H9 (cell line): ENCODE measurements at regions not wholly inside any gene's neighbourhood (a gene's known extent, or its start where the extent isn't known, plus 50 kb on each side); places are given as distances from the start of the nearest gene placed in this dataset.

ENCODE experiments used
- DNase-seq: peaks from one replicate; pipeline ENCODE4 v3.0.0-alpha.2; 2017
- H2AFZ ChIP-seq: one replicate; pipeline ENCODE4 v1.6.1; 2013; ENCODE audit warnings: mild to moderate bottlenecking, low read length, control low read depth, moderate library complexity
- H2AK5ac ChIP-seq: 2 replicates; pipeline ENCODE4 v1.6.1; 2013; ENCODE audit warnings: low read length, control low read depth, mixed read lengths; ENCODE audit not compliant: insufficient read length
- H2BK120ac ChIP-seq: one replicate; pipeline ENCODE4 v1.6.1; 2013; ENCODE audit warnings: low read depth, mild to moderate bottlenecking, low read length, control low read depth, inconsistent platforms; ENCODE audit not compliant: poor library complexity, severe bottlenecking
- H2BK12ac ChIP-seq: 2 replicates; pipeline ENCODE4 v1.6.1; 2013; ENCODE audit warnings: low read length, control low read depth, mixed read lengths, low read depth; ENCODE audit not compliant: insufficient read length
- H2BK15ac ChIP-seq: 2 replicates; pipeline ENCODE4 v1.6.1; 2013; ENCODE audit warnings: low read depth, low read length, control low read depth
- H2BK20ac ChIP-seq: one replicate; pipeline ENCODE4 v1.6.1; 2013; ENCODE audit warnings: low read depth, mild to moderate bottlenecking, low read length, control low read depth, inconsistent platforms; ENCODE audit not compliant: poor library complexity, severe bottlenecking
- H2BK5ac ChIP-seq: 2 replicates; pipeline ENCODE4 v1.6.1; 2013; ENCODE audit warnings: low read length, control low read depth, mixed read lengths; ENCODE audit not compliant: insufficient read length
- H3K14ac ChIP-seq: 2 replicates; pipeline ENCODE4 v1.6.1; 2013; ENCODE audit warnings: low read length, control low read depth; ENCODE audit not compliant: insufficient read depth
- H3K18ac ChIP-seq: 2 replicates; pipeline ENCODE4 v1.6.1; 2013; ENCODE audit warnings: low read depth, mild to moderate bottlenecking, mixed read lengths, low read length, control low read depth; ENCODE audit not compliant: insufficient read length
- H3K23ac ChIP-seq: 2 replicates; pipeline ENCODE4 v1.6.1; 2013; ENCODE audit warnings: low read length, control low read depth, mixed read lengths, low read depth; ENCODE audit not compliant: insufficient read length
- H3K23me2 ChIP-seq: 2 replicates; pipeline ENCODE4 v1.6.1; 2013; ENCODE audit warnings: low read depth, mild to moderate bottlenecking, mixed read lengths, low read length, control low read depth; ENCODE audit not compliant: insufficient read length, poor library complexity, severe bottlenecking
- H3K27ac ChIP-seq: 2 replicates; pipeline ENCODE4 v1.5.1; 2013; ENCODE audit warnings: low read length, control low read depth, mixed read lengths, low read depth; ENCODE audit not compliant: insufficient read length
- H3K27me3 ChIP-seq: 2 replicates; pipeline ENCODE4 v1.6.1; 2013; ENCODE audit warnings: low read length, control low read depth, inconsistent platforms; ENCODE audit not compliant: insufficient read depth
- H3K4ac ChIP-seq: 2 replicates; pipeline ENCODE4 v1.6.1; 2013; ENCODE audit warnings: low read depth, mild to moderate bottlenecking, control low read depth, inconsistent platforms, low read length, moderate library complexity
- H3K4me1 ChIP-seq: 2 replicates; pipeline ENCODE4 v1.6.1; 2013; ENCODE audit warnings: low read length, control low read depth, inconsistent platforms; ENCODE audit not compliant: insufficient read depth
- H3K4me2 ChIP-seq: 2 replicates; pipeline ENCODE4 v1.6.1; 2013; ENCODE audit warnings: low read length, control low read depth, mixed read lengths; ENCODE audit not compliant: insufficient read length, insufficient read depth
- H3K56ac ChIP-seq: 2 replicates; pipeline ENCODE4 v1.6.1; 2013; ENCODE audit warnings: low read depth, mild to moderate bottlenecking, mixed read lengths, low read length, control low read depth; ENCODE audit not compliant: insufficient read length
- H3K79me1 ChIP-seq: 2 replicates; pipeline ENCODE4 v1.6.1; 2013; ENCODE audit warnings: low read depth, mild to moderate bottlenecking, moderate library complexity, low read length, control low read depth, inconsistent platforms; ENCODE audit not compliant: insufficient read depth, poor library complexity, severe bottlenecking
- H3K79me2 ChIP-seq: 2 replicates; pipeline ENCODE4 v1.6.1; 2013; ENCODE audit warnings: low read length, control low read depth, inconsistent platforms; ENCODE audit not compliant: insufficient read depth
- H3K9ac ChIP-seq: 2 replicates; pipeline ENCODE4 v1.6.1; 2013; ENCODE audit warnings: low read length, control low read depth, mixed read lengths; ENCODE audit not compliant: insufficient read length; ENCODE audit errors: extremely low read depth
- H3K9me3 ChIP-seq: one replicate; pipeline ENCODE4 v1.6.1; 2013; ENCODE audit warnings: low read depth, low read length, inconsistent platforms; ENCODE audit not compliant: control insufficient read depth
- H3T11ph ChIP-seq: one replicate; pipeline ENCODE4 v1.6.1; 2013; ENCODE audit warnings: mild to moderate bottlenecking, low read length, control low read depth, inconsistent platforms
- H4K20me1 ChIP-seq: one replicate; pipeline ENCODE4 v1.6.1; 2013; ENCODE audit not compliant: control insufficient read depth, insufficient read length, insufficient read depth
- H4K5ac ChIP-seq: 2 replicates; pipeline ENCODE4 v1.6.1; 2013; ENCODE audit warnings: low read depth, mild to moderate bottlenecking, mixed read lengths, low read length, control low read depth; ENCODE audit not compliant: insufficient read length
- H4K8ac ChIP-seq: replicated peaks from 2 replicates; pipeline ENCODE4 v1.6.1; 2013; ENCODE audit warnings: low read length, control low read depth, mixed read lengths, low read depth; ENCODE audit not compliant: insufficient read length
- H4K91ac ChIP-seq: 2 replicates; pipeline ENCODE4 v1.6.1; 2013; ENCODE audit warnings: low read depth, mild to moderate bottlenecking, moderate library complexity, mixed read lengths, low read length, control low read depth; ENCODE audit not compliant: insufficient read length
- H3K27ac Mint-ChIP-seq, 3 experiments: 2 replicates in 2 of 3; 3 replicates in 1 of 3; pipeline ENCODE4 v1.8.0; 2020 to 2021; ENCODE audit warnings: mixed read lengths in 3 of 3, mild to moderate bottlenecking in 1 of 3, moderate library complexity in 1 of 3
- H3K27me3 Mint-ChIP-seq: 2 replicates; pipeline ENCODE4 v1.8.0; 2021; ENCODE audit warnings: low read depth, mild to moderate bottlenecking, moderate library complexity, mixed read lengths
- H3K36me3 Mint-ChIP-seq, 3 experiments: 2 replicates in 2 of 3; 3 replicates in 1 of 3; pipeline ENCODE4 v1.8.0; 2020 to 2021; ENCODE audit warnings: low read depth in 3 of 3, mixed read lengths in 3 of 3; ENCODE audit not compliant: insufficient read depth in 1 of 3
- H3K4me1 Mint-ChIP-seq, 2 experiments: 2 replicates each; pipeline ENCODE4 v1.8.0; 2020; ENCODE audit warnings: mixed read lengths in 2 of 2
- H3K4me3 Mint-ChIP-seq, 2 experiments: 2 replicates in 1 of 2; 3 replicates in 1 of 2; pipeline ENCODE4 v1.8.0; 2020 to 2021; ENCODE audit warnings: mild to moderate bottlenecking in 2 of 2, mixed read lengths in 2 of 2, moderate library complexity in 1 of 2
- H3K9me3 Mint-ChIP-seq, 2 experiments: 2 replicates in 1 of 2; 3 replicates in 1 of 2; pipeline ENCODE4 v1.8.0; 2020; ENCODE audit warnings: mild to moderate bottlenecking in 2 of 2, mixed read lengths in 2 of 2, moderate library complexity in 1 of 2
- WGBS: extraction: QIAGEN DNeasy Blood & Tissue Kit; methylation state at CpG from one replicate; pipeline ENCODE4 v1.1.7; 2013; ENCODE audit warnings: missing lambda C conversion rate, low lambda C conversion rate, mixed read lengths; ENCODE audit not compliant: insufficient read length; ENCODE audit errors: extremely low coverage; 5-methylcytosine and 5-hydroxymethylcytosine counted together
- TF ChIP-seq, protein P1 (sequence below): fragments of 200-600 bp; sonication (generic); conservative IDR thresholded peaks from 3 replicates; pipeline ENCODE4 v1.8.0; 2021; ENCODE audit warnings: antibody characterized with exemption, mild to moderate bottlenecking

DNA sequence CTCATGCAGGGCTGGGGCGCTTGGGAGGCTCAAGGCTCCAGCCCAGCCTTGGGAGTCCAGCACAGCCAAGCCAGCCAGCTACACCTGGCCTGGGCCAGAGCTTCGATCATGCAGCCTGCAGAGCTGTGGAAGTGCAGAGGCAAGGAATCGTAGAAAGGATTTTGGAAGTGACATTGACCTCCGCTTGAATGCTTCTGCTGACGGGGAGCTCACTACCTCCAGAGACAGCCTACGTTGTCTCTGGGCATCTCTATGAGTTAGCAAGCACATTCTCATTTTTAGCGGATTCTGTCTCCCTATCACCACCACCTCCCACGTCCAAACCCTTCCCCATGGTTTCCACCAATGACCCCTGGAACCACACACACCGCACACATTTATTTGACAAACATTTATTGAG is 88.5 kb downstream of the MICALL2 start:
- no peak overlapping the region for H4K91ac ChIP-seq
- H3K9ac ChIP-seq, result no peak overlapping the region
- no peak overlapping the region for H4K5ac ChIP-seq
- H3K36me3 Mint-ChIP-seq, result peaks cover 0 to 2% (median 0%) of the 10 kb centered on the region in 3 experiments; a peak in 1 of 7 replicates
- no peak overlapping the region for H2BK12ac ChIP-seq
- H3K18ac ChIP-seq, result no peak overlapping the region
- H2BK120ac ChIP-seq, result no peak overlapping the region
- H3K4ac ChIP-seq, result no peak overlapping the region
- no peak overlapping the region for H2BK5ac ChIP-seq
- H3T11ph ChIP-seq, result no peak overlapping the region
- no peak overlapping the region for H3K27ac Mint-ChIP-seq
- H4K20me1 ChIP-seq, result no peaks in the 10 kb centered on the region
- no peak overlapping the region for H4K8ac ChIP-seq
- no peaks in the 10 kb centered on the region for H3K23me2 ChIP-seq
- no peak overlapping the region for H3K14ac ChIP-seq
- no peaks in the 10 kb centered on the region for H3K4me1 ChIP-seq
- H3K4me2 ChIP-seq, result no peak overlapping the region
- no peak overlapping the region for H3K56ac ChIP-seq
- peaks cover 80% of the 10 kb centered on the region for H3K27me3 Mint-ChIP-seq
- DNase-seq, result no peak
- H2BK15ac ChIP-seq, result no peak overlapping the region
- no peak overlapping the region for H3K27ac ChIP-seq
- H2BK20ac ChIP-seq, result no peak overlapping the region
- no peak overlapping the region for H2AK5ac ChIP-seq
- H3K9me3 Mint-ChIP-seq, result peaks cover 0 to 3% of the 10 kb centered on the region in 2 experiments; a peak in 1 of 5 replicates
- H2AFZ ChIP-seq, result no peak overlapping the region
- H3K27me3 ChIP-seq, result no peaks in the 10 kb centered on the region; the same call in none of the 2 replicates
- no peak overlapping the region for H3K4me3 Mint-ChIP-seq
- no CpG with 5 or more reads among the region's 9 CpGs for WGBS
- H3K23ac ChIP-seq, result no peak overlapping the region
- peaks cover 0 to 17% of the 10 kb centered on the region in 2 experiments; a peak in 3 of 4 replicates for H3K4me1 Mint-ChIP-seq
- no peaks in the 10 kb centered on the region for H3K79me2 ChIP-seq
- no peaks in the 10 kb centered on the region for H3K79me1 ChIP-seq
- no peaks in the 10 kb centered on the region for H3K9me3 ChIP-seq
- TF ChIP-seq, protein P1, sequence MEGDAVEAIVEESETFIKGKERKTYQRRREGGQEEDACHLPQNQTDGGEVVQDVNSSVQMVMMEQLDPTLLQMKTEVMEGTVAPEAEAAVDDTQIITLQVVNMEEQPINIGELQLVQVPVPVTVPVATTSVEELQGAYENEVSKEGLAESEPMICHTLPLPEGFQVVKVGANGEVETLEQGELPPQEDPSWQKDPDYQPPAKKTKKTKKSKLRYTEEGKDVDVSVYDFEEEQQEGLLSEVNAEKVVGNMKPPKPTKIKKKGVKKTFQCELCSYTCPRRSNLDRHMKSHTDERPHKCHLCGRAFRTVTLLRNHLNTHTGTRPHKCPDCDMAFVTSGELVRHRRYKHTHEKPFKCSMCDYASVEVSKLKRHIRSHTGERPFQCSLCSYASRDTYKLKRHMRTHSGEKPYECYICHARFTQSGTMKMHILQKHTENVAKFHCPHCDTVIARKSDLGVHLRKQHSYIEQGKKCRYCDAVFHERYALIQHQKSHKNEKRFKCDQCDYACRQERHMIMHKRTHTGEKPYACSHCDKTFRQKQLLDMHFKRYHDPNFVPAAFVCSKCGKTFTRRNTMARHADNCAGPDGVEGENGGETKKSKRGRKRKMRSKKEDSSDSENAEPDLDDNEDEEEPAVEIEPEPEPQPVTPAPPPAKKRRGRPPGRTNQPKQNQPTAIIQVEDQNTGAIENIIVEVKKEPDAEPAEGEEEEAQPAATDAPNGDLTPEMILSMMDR, result no peak
